ENCODE measurements at regions not wholly inside any gene's neighbourhood (a gene's known extent, or its start where the extent isn't known, plus 50 kb on each side); places are given as distances from the start of the nearest gene placed in this dataset.

DNA sequence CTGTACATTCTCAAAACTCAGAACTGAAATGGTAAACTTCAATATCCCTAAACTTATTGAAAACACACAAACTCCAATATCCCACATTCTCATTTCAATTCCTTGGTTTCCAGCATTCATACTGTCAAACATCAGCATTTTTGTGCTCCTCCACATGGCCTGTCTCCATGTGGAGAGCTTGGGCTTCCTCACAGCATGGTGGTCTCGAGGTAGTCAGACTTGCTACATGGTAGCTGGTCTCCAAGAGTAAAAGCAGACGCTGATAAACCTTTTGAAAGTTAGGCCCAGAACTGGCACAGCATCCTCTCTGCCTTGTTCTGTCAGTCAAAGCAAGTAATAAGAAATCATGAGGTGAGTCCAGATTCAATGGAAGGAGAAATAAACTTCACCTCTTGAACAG is 70.5 kb downstream of the VCPKMT start:
- TF ChIP-seq EP300 (IDR thresholded peaks at IDR 0.05) (no peak), POLR2AphosphoS5 (IDR thresholded peaks at IDR 0.05) (no peak), POLR2A (IDR thresholded peaks at IDR 0.05) (no peak)
- TF ChIP-seq, protein P1, sequence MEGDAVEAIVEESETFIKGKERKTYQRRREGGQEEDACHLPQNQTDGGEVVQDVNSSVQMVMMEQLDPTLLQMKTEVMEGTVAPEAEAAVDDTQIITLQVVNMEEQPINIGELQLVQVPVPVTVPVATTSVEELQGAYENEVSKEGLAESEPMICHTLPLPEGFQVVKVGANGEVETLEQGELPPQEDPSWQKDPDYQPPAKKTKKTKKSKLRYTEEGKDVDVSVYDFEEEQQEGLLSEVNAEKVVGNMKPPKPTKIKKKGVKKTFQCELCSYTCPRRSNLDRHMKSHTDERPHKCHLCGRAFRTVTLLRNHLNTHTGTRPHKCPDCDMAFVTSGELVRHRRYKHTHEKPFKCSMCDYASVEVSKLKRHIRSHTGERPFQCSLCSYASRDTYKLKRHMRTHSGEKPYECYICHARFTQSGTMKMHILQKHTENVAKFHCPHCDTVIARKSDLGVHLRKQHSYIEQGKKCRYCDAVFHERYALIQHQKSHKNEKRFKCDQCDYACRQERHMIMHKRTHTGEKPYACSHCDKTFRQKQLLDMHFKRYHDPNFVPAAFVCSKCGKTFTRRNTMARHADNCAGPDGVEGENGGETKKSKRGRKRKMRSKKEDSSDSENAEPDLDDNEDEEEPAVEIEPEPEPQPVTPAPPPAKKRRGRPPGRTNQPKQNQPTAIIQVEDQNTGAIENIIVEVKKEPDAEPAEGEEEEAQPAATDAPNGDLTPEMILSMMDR (IDR thresholded peaks at IDR 0.05), result no peak
